ENCODE measurements at regions not wholly inside any gene's neighbourhood (a gene's known extent, or its start where the extent isn't known, plus 50 kb on each side); places are given as distances from the start of the nearest gene placed in this dataset.
A peak's percentile ranks its signal among the peaks of the same experiment; 100 is the strongest.
"Not testable (repeated sequence)": the region's sequence is repeated elsewhere in the genome, so short reads cannot be mapped to it uniquely, and the experiment has no call there.

- not testable (repeated sequence) for DNase-seq
These were observed 129.1 kb downstream of the CCT8L2 start for GRCh38 chr22:16463472-16463871.

- DNase-seq = not testable (repeated sequence)
These were observed 145.2 kb downstream of the CCT8L2 start for GRCh38 chr22:16447451-16447850.

- DNase-seq = not testable (repeated sequence)
These were observed 145.7 kb downstream of the CCT8L2 start for GRCh38 chr22:16446755-16447440.

- not testable (repeated sequence) for DNase-seq
These were observed 151.6 kb downstream of the CCT8L2 start for GRCh38 chr22:16441014-16441413.

DNA sequence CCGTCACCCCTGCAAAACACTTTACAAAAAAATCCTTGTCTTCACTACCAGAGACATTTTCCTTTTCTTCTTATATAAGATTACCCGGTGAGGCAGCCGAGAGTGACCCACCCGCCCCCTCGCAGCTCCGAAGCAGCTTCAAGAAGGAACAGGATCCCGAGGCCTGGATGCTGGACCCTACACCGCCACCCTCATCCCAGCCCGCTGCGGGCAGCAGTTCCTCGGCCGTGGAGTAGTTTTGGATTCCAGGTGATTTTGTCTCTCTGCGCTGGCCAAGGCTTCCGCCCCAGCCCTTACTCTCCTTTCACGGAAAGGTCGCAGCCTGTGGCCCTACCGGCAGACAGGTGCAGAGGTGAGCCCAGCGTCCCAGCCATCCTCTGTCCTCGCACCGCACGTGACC is 169.1 kb downstream of the CCT8L2 start:
- peak in 1 of 56 donors; percentile 1 for DNase-seq

DNA sequence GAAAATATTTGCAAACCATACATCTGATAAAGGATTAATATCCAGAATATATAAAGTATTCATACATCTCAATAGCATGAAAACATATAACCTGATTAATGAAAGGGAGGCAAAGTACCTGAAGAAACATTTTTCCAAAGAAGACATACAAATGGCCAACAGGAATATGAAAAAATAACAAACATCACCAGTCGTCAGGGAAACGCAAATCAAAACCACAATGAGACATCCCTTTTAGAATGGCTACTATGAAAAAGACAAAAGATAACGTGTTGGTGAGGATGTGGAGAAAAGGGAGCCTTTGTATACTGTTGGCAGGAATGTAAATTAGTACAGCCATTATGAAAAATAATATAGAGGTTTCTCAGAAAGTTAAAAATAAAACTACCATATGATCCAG is 175.1 kb downstream of the CCT8L2 start:
- DNase-seq = not testable (repeated sequence)

GRCh38 chr22:16404639-16405038 is 188.0 kb downstream of the CCT8L2 start:
- DNase-seq = not testable (repeated sequence)

GRCh38 chr22:16403661-16404060 is 188.9 kb downstream of the CCT8L2 start:
- DNase-seq = not testable (repeated sequence)

DNA sequence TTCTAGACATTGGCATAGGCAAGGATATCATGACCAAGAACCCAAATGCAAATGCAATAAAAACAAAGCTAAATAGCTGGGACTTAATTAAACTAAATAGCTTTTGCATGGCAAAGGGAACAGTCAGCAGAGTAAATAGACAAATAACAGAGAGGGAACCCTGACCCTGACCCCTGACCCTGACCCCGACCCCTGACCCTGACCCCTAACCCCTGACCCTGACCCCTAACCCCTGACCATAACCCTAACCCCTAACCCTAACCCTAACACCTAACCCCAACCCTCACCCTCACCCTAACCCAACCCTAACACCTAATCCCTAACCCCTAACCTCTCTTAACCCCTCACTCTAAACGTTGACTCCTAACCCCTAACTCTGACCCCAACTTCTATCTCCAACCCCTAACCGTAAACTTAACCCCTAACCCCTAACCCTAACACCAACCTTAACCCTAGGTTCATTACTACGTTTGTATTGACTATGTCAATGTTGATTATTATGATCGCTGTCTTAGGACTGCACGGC is 189.7 kb downstream of the CCT8L2 start:
- DNase-seq = not testable (repeated sequence)

DNA sequence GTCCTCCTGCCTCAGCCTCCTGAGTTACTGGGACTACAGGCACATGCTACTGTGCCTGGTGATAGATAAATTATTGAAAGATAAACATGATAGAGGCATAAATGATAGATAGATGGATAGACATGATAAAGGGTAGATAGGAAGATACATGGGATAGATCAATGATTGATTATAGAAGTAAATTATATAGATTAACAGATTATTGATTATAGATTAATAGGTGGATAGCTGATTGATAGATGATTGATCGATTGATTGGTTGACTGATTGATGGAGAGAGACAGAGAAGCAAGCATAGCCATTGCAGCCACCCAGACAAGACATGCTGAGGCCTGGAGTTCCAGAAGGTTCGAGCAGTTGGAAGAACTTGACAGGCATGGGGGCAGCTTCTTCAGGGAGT is 199.1 kb downstream of the CCT8L2 start:
- DNase-seq = not testable (repeated sequence)

GRCh38 chr22:16391417-16391930 is 201.1 kb downstream of the CCT8L2 start:
- DNase-seq = not testable (repeated sequence)

- DNase-seq = not testable (repeated sequence)
These were observed 201.9 kb downstream of the CCT8L2 start for GRCh38 chr22:16390541-16391217.

DNA sequence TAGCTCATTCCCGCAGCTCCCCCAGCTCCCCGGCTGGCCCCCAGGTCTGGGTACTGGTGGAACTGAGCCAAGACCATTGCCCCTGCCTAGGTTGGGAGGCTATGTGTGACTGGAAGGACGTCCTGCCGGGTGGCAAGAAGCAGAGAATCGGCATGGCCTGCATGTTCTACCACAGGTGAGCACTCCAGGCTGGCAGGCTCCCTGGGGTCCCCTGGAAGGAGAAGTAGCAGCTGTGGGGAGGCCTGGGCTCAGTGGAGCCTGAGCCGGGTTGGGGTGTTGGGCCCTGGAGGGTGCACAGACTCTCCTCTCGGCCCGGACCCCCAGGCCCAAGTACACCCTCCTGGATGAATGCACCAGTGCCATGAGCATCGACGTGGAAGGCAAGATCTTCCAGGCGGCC is 202.6 kb downstream of the CCT8L2 start:
- DNase-seq = not testable (repeated sequence)

DNA sequence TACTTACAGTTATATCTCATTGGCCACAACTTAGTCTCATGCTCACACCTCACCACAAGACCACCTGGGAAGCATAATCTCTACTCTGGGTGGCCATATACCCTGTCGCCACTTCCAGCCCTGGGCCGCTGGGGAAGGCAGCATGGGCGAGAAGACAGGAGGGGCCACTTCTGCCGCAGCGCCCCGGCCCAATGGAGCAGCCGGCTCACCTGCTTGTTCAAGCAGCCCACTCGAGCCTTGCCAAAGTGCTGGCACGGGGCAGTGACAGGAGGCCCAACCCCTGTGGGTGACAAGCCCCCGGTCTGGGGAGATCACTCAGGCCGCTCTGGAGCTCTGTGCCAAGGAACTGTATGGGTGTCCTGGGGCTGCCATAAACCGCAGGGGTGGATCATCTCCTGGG is 203.4 kb downstream of the CCT8L2 start:
- DNase-seq = not testable (repeated sequence)

- DNase-seq = not testable (repeated sequence)
These were observed 204.0 kb downstream of the CCT8L2 start for GRCh38 chr22:16388616-16389015.

DNA sequence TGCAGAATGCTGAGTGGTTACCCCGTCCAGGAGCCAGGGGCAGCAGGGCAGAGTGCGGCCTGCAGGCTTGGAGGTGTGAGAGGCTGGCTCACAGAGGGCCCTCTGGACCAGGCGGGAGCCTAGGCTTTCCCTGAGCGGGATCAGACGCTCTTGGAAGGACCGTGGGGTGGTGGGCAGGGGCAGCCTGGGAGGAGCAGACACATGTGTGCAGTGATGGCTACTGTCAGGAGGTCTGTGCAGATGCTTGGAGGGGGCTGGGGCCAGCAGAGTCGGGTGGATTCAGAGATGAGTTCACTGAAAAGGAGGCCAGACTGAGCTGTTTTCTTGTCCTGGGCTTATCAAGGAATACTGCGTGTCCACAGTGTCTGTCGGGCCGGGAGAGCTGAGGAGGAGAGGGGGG is 204.5 kb downstream of the CCT8L2 start:
- not testable (repeated sequence) for DNase-seq

GRCh38 chr22:16387543-16387942 is 205.1 kb downstream of the CCT8L2 start:
- not testable (repeated sequence) for DNase-seq

GRCh38 chr22:16387088-16387487 is 205.5 kb downstream of the CCT8L2 start:
- no peak for DNase-seq

DNA sequence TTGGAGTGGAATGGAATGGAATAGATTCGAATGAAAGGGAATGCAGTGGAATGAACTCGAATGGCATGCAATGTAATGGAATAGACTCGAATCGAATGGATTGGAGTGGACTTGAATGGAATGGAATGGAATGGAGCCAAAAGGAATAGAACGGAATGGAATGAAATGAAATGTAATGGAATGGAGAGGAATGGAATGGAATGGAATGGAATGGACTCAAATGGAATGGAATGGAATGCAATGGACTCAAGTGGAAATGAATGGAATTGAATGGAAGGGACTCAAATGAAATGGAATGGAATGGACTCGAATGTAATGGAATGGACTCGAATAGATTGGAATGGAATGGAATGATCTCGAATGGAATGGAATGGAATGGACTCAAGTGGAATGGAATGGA is 231.3 kb downstream of the CCT8L2 start:
- not testable (repeated sequence) for DNase-seq

GRCh38 chr22:16352637-16353036 is 240.0 kb downstream of the CCT8L2 start:
- not testable (repeated sequence) for DNase-seq

- DNase-seq = not testable (repeated sequence)
These were observed 245.5 kb downstream of the CCT8L2 start for GRCh38 chr22:16347083-16347482.

- not testable (repeated sequence) for DNase-seq
These were observed 277.0 kb downstream of the CCT8L2 start for GRCh38 chr22:16315565-16315964.
